Progenitor cell of endocrine pancreas (in vitro differentiated cells): ENCODE measurements at regions not wholly inside any gene's neighbourhood (a gene's known extent, or its start where the extent isn't known, plus 50 kb on each side); places are given as distances from the start of the nearest gene placed in this dataset.

ENCODE experiments used
- DNase-seq: peaks from one replicate; pipeline ENCODE4 v3.0.0; 2021; ENCODE audit warnings: low spot score; ENCODE audit not compliant: unreplicated experiment
- H3K27ac Mint-ChIP-seq: 2 replicates; pipeline ENCODE4 v1.8.0; 2021; ENCODE audit warnings: mild to moderate bottlenecking, moderate library complexity, mixed read lengths
- H3K27me3 Mint-ChIP-seq: 2 replicates; pipeline ENCODE4 v1.8.0; 2021; ENCODE audit warnings: mixed read lengths
- H3K36me3 Mint-ChIP-seq: 2 replicates; pipeline ENCODE4 v1.8.0; 2022; ENCODE audit warnings: mixed read lengths; ENCODE audit not compliant: insufficient read depth
- H3K4me1 Mint-ChIP-seq: 2 replicates; pipeline ENCODE4 v1.8.0; 2021; ENCODE audit warnings: low read depth, mixed read lengths
- H3K4me3 Mint-ChIP-seq: 2 replicates; pipeline ENCODE4 v1.8.0; 2021; ENCODE audit warnings: low read depth, mild to moderate bottlenecking, moderate library complexity, mixed read lengths
- H3K9me3 Mint-ChIP-seq: 2 replicates; pipeline ENCODE4 v1.8.0; 2021; ENCODE audit warnings: low read depth, mixed read lengths
- CTCF ChIP-seq: fragments of 200-600 bp; sonication (generic); IDR thresholded peaks from one replicate; pipeline ENCODE4 v1.5.0; 2021; ENCODE audit warnings: antibody characterized with exemption, mild to moderate bottlenecking; ENCODE audit not compliant: unreplicated experiment

DNA sequence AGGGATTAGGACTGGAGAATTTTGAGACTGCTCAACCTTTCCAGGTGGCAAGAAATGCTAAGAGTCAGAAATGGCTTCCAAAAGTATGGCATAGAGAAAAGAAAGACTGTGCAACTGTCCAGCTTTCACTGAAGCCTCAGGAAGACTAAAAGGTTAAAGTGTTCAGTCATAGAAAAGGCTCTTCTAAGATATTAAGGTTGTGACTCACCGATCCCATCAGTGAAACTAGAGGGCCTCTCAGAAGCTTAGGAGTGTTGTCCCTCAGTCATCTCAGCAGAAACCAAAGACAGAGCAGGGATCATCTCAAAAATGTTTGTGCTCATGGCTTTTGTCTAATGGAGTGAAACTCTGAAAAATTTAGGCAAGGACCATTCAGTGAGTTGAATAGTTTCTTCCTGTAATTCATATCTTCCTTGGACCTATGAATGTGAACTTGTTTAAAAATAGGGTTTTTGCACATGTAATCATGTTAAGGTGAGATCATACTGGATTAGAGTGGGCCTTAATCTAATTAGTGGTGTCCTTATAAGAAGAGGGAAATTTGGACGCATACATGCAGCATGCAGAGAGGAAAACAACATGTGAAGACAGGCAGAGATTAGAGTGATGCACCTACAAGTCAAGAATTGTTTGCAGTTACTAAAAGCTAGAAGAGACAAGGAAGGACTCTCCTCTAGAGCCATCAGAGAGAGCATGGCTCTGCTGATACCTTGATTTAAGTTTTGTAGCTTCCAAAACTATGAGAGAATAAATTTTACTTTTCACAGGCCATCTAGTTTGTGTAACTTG, 71.3 kb downstream of the RPE65 start:
- H3K9me3 Mint-ChIP-seq, result no peaks in the 10 kb centered on the region
- no peak for TF ChIP-seq CTCF

DNA sequence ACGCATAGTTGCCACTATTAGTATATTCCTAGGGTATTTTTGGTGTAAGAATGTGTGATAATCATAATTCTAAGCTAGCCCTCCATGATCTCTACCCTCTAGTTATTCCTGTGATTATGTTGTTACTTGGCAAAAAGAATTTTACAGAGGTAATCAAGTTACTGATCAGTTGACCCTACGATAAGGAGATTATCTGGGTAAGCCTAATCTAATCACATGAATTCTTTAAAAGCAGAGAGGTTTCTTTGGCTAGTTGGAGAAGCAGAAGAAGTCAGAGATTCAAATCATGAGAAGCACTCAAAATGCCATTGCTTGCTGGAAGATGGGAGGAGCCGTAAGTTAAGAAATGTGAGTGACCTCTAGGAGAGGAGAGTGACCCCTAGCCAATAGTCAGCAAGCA, 72.7 kb downstream of the RPE65 start:
- no peaks in the 10 kb centered on the region for H3K9me3 Mint-ChIP-seq
- no peaks in the 10 kb centered on the region for H3K36me3 Mint-ChIP-seq
- TF ChIP-seq CTCF, result no peak
- H3K4me3 Mint-ChIP-seq, result no peak overlapping the region
- no peak overlapping the region for H3K27ac Mint-ChIP-seq
- H3K27me3 Mint-ChIP-seq, result no peaks in the 10 kb centered on the region
- no peak for DNase-seq
- H3K4me1 Mint-ChIP-seq, result peaks cover 2% of the 10 kb centered on the region

More for the DNA sequence above, 71.3 kb downstream of the RPE65 start:
- H3K27me3 Mint-ChIP-seq, result no peaks in the 10 kb centered on the region
- H3K4me3 Mint-ChIP-seq, result no peak overlapping the region
- H3K27ac Mint-ChIP-seq, result no peak overlapping the region
- H3K36me3 Mint-ChIP-seq, result no peaks in the 10 kb centered on the region
- H3K4me1 Mint-ChIP-seq, result peaks cover 2% of the 10 kb centered on the region
- DNase-seq, result no peak

DNA sequence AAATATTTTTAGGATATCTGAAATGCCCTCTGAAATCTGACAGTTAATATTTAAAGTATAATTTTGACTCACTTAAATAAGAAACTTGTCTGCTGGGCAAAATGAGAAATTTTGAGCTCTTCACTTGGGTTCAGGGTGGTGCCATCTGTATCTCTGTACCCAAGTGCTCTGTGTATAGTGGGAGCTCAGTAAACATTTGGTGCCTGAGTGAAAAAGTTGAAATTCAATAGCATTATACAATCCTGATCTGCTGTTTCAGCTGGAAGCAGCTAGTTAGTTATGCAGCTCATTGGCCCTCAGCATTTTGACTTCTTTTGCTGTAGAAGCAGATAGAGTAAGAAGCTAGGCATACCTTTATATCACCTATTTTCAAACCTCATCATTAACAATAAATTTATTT, 73.3 kb downstream of the RPE65 start:
- H3K4me1 Mint-ChIP-seq, result peaks cover 2% of the 10 kb centered on the region
- DNase-seq, result no peak
- H3K9me3 Mint-ChIP-seq, result no peaks in the 10 kb centered on the region
- H3K27ac Mint-ChIP-seq, result no peak overlapping the region
- no peaks in the 10 kb centered on the region for H3K27me3 Mint-ChIP-seq
- H3K4me3 Mint-ChIP-seq, result no peak overlapping the region
- TF ChIP-seq CTCF, result no peak
- H3K36me3 Mint-ChIP-seq, result no peaks in the 10 kb centered on the region

DNA sequence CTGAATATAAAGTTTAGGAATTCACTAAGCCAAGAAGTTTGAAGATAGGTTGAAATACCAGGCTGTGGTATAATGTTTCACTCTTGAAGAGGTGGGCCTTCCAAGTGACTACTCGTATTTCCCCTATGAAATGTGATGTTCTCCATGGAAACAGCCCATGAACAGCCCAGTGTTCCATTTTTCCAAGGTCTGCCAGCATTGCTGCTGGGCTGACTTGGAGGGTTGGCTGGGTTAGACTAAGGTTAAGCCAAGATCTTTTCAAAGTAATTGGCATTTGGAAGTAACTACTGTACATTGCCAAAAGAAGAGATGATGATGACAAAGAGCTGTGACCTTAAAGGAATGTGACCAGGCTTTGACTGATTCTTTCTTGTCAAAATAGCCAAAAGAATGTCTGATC, 73.8 kb downstream of the RPE65 start:
- Mint-ChIP-seq H3K27ac (no peak overlapping the region), H3K4me3 (no peak overlapping the region), H3K27me3 (no peaks in the 10 kb centered on the region), H3K9me3 (no peaks in the 10 kb centered on the region), H3K36me3 (no peaks in the 10 kb centered on the region), H3K4me1 (peaks cover 2% of the 10 kb centered on the region)
- no peak for TF ChIP-seq CTCF
- no peak for DNase-seq

DNA sequence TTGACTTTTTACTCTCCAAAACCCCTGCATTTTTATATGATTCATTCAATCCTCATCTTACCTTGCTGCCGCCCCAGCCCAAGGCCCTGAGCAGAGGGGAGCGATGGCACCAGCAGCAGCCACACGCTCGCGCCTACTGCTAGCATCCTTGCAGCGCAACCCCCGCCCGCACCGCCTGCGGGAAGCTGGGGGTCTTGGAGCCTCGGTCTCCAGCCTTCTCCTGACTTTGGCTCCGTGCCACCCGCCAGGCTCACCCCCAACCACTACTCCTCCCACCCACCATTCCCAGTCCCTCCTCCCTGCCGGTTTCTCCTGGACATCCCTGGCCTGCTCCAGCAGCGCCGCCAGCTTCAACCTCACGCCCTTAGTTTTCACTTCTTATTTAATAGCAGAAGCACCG, 76.6 kb downstream of the RPE65 start:
- Mint-ChIP-seq H3K27ac (no peak overlapping the region), H3K36me3 (no peaks in the 10 kb centered on the region), H3K9me3 (no peaks in the 10 kb centered on the region), H3K4me1 (peaks cover 2% of the 10 kb centered on the region), H3K4me3 (no peak overlapping the region), H3K27me3 (no peaks in the 10 kb centered on the region)
- no peak for TF ChIP-seq CTCF
- no peak for DNase-seq
